Osteoblast (primary cell): ENCODE measurements at regions not wholly inside any gene's neighbourhood (a gene's known extent, or its start where the extent isn't known, plus 50 kb on each side); places are given as distances from the start of the nearest gene placed in this dataset.

Source experiments
- DNase-seq: peaks from one replicate; pipeline ENCODE4 v3.0.0; 2011; ENCODE audit warnings: low spot score, mixed read lengths; ENCODE audit not compliant: insufficient read length; ENCODE audit errors: missing footprints
- H2AFZ ChIP-seq: 2 replicates; pipeline ENCODE4 v1.6.0; 2011; ENCODE audit warnings: mild to moderate bottlenecking, low read length
- H3K27ac ChIP-seq: 2 replicates; pipeline ENCODE4 v1.5.1; 2011; ENCODE audit warnings: mild to moderate bottlenecking, low read depth, low read length, moderate library complexity
- H3K27me3 ChIP-seq: 2 replicates; pipeline ENCODE4 v1.6.0; 2012; ENCODE audit warnings: mild to moderate bottlenecking, control low read depth, inconsistent platforms, low read length, moderate library complexity; ENCODE audit not compliant: insufficient read depth
- H3K36me3 ChIP-seq: 2 replicates; pipeline ENCODE4 v1.5.1; 2011; ENCODE audit warnings: mild to moderate bottlenecking, low read length, control low read depth, moderate library complexity; ENCODE audit not compliant: insufficient read depth
- H3K4me1 ChIP-seq: 2 replicates; pipeline ENCODE4 v1.5.1; 2011; ENCODE audit warnings: mild to moderate bottlenecking, low read length, control low read depth, moderate library complexity; ENCODE audit not compliant: insufficient read depth
- H3K4me2 ChIP-seq: 2 replicates; pipeline ENCODE4 v1.6.0; 2011; ENCODE audit warnings: mild to moderate bottlenecking, low read length; ENCODE audit not compliant: insufficient read depth
- H3K4me3 ChIP-seq: fragments of 200-600 bp; sonication (generic); 3 replicates; pipeline ENCODE4 v1.5.1; 2012; ENCODE audit warnings: mild to moderate bottlenecking, low read length, inconsistent platforms; ENCODE audit not compliant: insufficient read depth
- H3K79me2 ChIP-seq: 2 replicates; pipeline ENCODE4 v1.6.0; 2012; ENCODE audit warnings: mild to moderate bottlenecking, low read length, control low read depth, inconsistent platforms; ENCODE audit not compliant: insufficient read depth
- H3K9me3 ChIP-seq: 2 replicates; pipeline ENCODE4 v1.5.1; 2011; ENCODE audit warnings: low read depth, low read length, control low read depth
- H4K20me1 ChIP-seq: 2 replicates; pipeline ENCODE4 v1.6.0; 2012; ENCODE audit warnings: mild to moderate bottlenecking, low read length, control low read depth; ENCODE audit not compliant: insufficient read depth
- TF ChIP-seq, protein P1 (sequence below): IDR thresholded peaks from 2 replicates; pipeline ENCODE4 v1.5.1; 2011; ENCODE audit warnings: mild to moderate bottlenecking, low read depth, low read length, moderate library complexity; ENCODE audit errors: extremely low read depth

DNA sequence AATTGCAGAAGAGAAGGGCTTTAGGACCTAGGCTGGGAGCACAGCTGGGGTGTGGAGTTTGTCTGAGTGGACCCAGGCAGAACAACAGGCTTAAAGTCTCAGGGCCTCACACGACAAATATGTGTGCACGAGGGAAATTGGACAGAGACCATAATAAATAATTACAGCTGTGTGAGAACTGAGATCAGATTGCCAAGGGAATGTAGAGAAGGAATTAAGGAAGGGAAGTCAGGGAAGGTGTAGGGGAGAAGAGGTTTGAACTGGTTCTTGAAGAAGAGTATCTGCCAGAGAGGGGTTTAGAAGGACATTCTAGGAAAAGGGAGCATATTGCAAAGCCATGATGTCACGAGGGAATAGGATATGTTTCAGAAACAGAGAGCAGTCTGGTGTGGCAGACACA lies 120.7 kb upstream of the TSPAN5 start:
- H3K4me3 ChIP-seq, result no peak overlapping the region
- no peak for DNase-seq
- TF ChIP-seq, protein P1, sequence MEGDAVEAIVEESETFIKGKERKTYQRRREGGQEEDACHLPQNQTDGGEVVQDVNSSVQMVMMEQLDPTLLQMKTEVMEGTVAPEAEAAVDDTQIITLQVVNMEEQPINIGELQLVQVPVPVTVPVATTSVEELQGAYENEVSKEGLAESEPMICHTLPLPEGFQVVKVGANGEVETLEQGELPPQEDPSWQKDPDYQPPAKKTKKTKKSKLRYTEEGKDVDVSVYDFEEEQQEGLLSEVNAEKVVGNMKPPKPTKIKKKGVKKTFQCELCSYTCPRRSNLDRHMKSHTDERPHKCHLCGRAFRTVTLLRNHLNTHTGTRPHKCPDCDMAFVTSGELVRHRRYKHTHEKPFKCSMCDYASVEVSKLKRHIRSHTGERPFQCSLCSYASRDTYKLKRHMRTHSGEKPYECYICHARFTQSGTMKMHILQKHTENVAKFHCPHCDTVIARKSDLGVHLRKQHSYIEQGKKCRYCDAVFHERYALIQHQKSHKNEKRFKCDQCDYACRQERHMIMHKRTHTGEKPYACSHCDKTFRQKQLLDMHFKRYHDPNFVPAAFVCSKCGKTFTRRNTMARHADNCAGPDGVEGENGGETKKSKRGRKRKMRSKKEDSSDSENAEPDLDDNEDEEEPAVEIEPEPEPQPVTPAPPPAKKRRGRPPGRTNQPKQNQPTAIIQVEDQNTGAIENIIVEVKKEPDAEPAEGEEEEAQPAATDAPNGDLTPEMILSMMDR, result no peak
- H4K20me1 ChIP-seq, result no peaks in the 10 kb centered on the region
- H3K36me3 ChIP-seq, result no peaks in the 10 kb centered on the region
- no peak overlapping the region for H3K27ac ChIP-seq
- H3K4me2 ChIP-seq, result no peak overlapping the region
- H3K79me2 ChIP-seq, result no peaks in the 10 kb centered on the region
- no peak overlapping the region for H2AFZ ChIP-seq
- no peaks in the 10 kb centered on the region for H3K9me3 ChIP-seq
- peaks cover 6% of the 10 kb centered on the region for H3K4me1 ChIP-seq
- no peaks in the 10 kb centered on the region for H3K27me3 ChIP-seq

DNA sequence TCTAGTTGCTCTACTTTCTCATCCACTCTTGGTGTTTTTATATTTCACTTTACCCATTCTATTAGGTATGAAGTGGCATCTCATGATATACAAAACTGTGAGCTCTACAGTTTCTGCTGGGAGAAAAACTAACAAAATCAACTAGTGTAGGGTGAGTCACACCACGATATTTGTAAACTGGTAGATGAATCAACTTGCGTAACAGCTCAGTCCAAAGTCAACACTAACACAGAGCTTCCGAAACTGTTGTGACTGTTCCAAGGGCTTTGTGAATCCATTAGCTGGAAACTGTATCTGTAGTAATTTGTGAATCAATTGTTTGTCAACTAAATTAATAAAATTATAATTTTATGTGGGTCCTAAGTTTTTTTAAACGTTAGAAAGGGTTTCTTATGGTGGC lies 119.8 kb upstream of the TSPAN5 start:
- Histone ChIP-seq H2AFZ (no peak overlapping the region), H3K36me3 (no peaks in the 10 kb centered on the region), H3K27me3 (no peaks in the 10 kb centered on the region), H3K4me3 (no peak overlapping the region), H3K9me3 (no peaks in the 10 kb centered on the region), H3K27ac (no peak overlapping the region), H4K20me1 (no peaks in the 10 kb centered on the region), H3K79me2 (no peaks in the 10 kb centered on the region), H3K4me1 (peaks cover 6% of the 10 kb centered on the region), H3K4me2 (no peak overlapping the region)
- peak; percentile 72 for DNase-seq
- TF ChIP-seq, protein P1, result no peak

DNA sequence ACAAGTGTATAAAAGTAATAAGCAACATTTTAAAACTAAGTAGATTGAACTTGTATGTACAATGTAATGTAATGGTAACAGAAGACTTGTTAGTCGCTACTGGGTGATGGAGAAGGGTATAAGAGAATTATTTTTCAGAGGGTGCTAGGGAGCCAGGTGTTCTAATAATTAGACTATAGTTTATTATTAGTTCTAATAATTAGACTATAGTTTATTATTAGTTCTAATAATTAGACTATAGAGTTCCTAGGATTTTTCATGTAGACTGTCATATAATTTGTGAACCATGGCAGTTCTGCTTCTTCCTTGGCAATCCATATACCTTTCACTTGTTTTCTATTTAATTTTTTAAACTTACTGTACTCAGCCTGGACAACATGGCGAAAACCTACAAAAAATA lies 117.3 kb upstream of the TSPAN5 start:
- H2AFZ ChIP-seq, result no peak overlapping the region
- H3K4me3 ChIP-seq, result no peak overlapping the region
- no peak overlapping the region for H3K27ac ChIP-seq
- no peaks in the 10 kb centered on the region for H3K79me2 ChIP-seq
- TF ChIP-seq, protein P1, result no peak
- H3K4me2 ChIP-seq, result no peak overlapping the region
- H3K4me1 ChIP-seq, result peaks cover 6% of the 10 kb centered on the region
- H3K36me3 ChIP-seq, result no peaks in the 10 kb centered on the region
- no peaks in the 10 kb centered on the region for H3K9me3 ChIP-seq
- peaks cover 4% of the 10 kb centered on the region for H3K27me3 ChIP-seq
- DNase-seq, result no peak
- H4K20me1 ChIP-seq, result no peaks in the 10 kb centered on the region

DNA sequence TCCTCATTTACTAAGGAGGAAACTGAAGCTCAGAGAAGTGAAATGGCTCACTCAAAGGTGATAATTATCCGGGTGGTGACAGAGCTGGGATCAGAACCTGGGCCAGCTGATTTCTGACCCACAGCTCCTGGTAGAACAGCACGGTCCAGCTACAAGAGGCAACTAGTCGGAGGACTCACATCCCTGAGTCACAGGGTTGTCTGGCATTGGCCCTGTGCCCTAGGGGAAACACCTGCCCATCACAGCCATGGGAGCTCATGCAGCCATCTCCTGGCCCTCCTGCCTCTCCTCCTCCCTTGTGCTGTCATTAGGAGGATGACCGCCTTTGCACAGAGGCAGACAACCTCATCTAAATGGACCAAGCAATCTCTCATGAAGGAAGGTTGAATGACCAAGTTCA lies 115.2 kb upstream of the TSPAN5 start:
- no peak overlapping the region for H3K4me2 ChIP-seq
- TF ChIP-seq, protein P1, result no peak
- no peak overlapping the region for H2AFZ ChIP-seq
- H4K20me1 ChIP-seq, result no peaks in the 10 kb centered on the region
- H3K4me3 ChIP-seq, result no peak overlapping the region
- peaks cover 4% of the 10 kb centered on the region for H3K27me3 ChIP-seq
- no peaks in the 10 kb centered on the region for H3K36me3 ChIP-seq
- H3K4me1 ChIP-seq, result no peaks in the 10 kb centered on the region
- no peaks in the 10 kb centered on the region for H3K79me2 ChIP-seq
- DNase-seq, result no peak
- no peaks in the 10 kb centered on the region for H3K9me3 ChIP-seq
- H3K27ac ChIP-seq, result no peak overlapping the region
